ENCODE measurements at regions not wholly inside any gene's neighbourhood (a gene's known extent, or its start where the extent isn't known, plus 50 kb on each side); places are given as distances from the start of the nearest gene placed in this dataset.
"Not testable (repeated sequence)": the region's sequence is repeated elsewhere in the genome, so short reads cannot be mapped to it uniquely, and the experiment has no call there.

- TF ChIP-seq, protein P1, sequence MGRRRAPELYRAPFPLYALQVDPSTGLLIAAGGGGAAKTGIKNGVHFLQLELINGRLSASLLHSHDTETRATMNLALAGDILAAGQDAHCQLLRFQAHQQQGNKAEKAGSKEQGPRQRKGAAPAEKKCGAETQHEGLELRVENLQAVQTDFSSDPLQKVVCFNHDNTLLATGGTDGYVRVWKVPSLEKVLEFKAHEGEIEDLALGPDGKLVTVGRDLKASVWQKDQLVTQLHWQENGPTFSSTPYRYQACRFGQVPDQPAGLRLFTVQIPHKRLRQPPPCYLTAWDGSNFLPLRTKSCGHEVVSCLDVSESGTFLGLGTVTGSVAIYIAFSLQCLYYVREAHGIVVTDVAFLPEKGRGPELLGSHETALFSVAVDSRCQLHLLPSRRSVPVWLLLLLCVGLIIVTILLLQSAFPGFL (CRISPR knock-in tag; IDR thresholded peaks at IDR 0.05) = not testable (repeated sequence)
- TF ChIP-seq TSHZ1 (CRISPR knock-in tag; IDR thresholded peaks at IDR 0.05); HDAC6 (IDR thresholded peaks at IDR 0.05; ENCODE audit: low read depth, low read length): not testable (repeated sequence)
Measured at GRCh38 chr17:21574611-21575255, 117.6 kb upstream of the KCNJ18 start.
